Activated naive CD8-positive, alpha-beta T cell treated with anti-CD3 and anti-CD28 coated beads, Interleukin-2, amount 50 U/mL, for 16 hours (primary cell): ENCODE measurements at regions not wholly inside any gene's neighbourhood (a gene's known extent, or its start where the extent isn't known, plus 50 kb on each side); places are given as distances from the start of the nearest gene placed in this dataset.

ENCODE experiments used
- DNase-seq: peaks from one replicate; pipeline ENCODE4 v3.0.0-alpha.2; 2020; ENCODE audit warnings: low read depth, low spot score

- no peak for DNase-seq
Observed at GRCh38 chr10:130900441-130901160, 410.9 kb downstream of the TCERG1L start.

DNA sequence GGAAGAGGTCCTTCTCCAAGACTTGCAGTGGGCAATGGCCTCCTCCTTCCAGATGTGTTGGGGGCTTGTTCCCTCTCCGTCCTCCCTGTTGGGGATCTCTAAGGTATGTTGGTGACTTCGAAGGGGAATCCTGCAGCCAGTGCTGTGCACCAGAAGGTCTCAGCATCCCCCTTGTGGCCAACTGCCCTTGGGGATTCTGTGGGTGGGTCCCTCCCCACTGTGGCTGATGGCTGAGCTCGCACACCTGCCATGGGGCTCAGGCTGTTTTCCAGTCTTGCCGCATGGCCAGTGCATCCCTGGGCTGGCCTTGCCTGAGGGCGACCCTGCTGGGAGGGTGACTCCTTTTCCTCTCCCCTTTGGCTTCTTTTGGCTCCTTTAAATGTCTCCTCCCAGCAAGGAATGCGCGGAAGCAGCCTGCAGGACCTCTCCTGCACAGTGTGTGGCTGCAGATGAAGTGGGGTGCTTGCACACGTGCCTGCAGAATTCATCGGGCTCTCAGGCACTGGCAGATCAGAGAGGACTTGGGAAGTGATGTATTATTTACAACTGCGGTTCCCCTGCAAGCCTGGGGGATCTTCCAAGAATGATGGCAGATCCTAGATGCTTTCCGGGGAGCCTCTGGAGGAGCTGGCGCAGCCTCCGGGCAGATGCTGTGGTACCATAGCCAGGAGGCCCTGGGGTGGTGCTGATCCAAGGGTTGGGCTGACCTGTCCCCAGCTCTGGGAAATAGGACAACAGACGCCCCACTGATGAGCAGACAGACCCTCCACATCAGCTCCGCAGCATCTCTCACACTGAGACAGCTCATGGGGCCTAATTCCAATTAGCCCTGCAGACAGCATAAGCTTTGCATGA is 410.0 kb downstream of the TCERG1L start:
- no peak for DNase-seq

DNA sequence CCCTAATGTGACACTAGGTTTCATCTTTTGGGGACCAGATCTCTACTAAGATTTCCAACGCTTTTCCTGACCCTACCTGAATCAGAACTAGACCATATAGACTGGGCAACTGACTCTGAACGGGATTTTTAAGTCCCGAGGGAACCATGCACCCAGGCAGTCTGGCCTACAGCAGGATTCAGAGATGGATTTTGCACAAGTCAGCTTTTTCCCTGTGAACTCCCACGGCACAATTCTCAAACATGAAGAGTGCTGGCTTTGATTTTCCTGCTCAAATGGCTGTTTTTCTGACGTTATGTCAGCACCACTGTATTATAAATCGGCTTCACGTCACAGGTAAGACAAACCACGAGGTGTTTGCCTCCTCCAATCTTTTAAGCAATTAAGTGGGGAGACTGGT is 409.1 kb downstream of the TCERG1L start:
- DNase-seq: no peak

- DNase-seq: no peak
Observed at GRCh38 chr10:130902929-130903328, 408.6 kb downstream of the TCERG1L start.

GRCh38 chr10:130904676-130905075 is 406.8 kb downstream of the TCERG1L start:
- no peak for DNase-seq

DNA sequence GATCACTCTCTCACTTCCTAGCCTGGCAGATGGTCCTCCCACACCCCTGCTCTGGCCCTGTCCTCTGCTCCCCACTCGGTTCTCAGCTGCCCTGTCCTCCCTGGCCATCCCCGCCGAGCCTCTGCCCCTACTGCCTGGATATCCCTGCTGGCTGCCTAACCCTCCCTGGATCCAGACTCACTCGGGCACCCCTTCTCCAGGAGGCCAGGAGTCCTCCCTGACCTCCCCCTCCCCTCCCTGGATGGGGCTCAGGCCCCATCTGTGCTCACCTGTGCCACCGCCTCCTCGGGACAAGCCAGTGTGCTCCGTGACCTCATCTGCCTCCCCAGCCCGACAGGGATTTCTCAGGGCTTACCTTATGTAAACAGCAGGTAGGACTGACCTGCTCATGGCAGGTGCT is 406.1 kb downstream of the TCERG1L start:
- no peak for DNase-seq

DNA sequence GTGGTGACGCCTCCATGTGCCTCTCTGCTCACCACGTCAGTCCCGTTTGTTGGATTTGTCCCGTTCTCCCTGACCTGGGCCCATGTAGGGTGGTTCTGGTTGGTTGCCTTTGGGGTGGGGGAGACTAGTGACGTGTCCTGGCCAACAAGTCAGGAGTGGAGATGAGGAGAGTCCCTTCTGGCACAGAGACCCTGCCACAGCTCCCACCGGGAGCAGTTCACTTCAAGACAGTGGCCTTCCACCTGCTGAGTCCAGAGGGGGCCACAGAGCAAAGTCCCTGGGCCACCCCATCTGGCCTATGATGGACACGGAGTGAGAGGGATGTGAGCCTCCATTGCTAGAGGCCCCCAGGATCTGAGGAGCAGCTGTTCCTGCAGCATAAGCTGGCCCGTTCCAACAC is 405.6 kb downstream of the TCERG1L start:
- DNase-seq: no peak

DNA sequence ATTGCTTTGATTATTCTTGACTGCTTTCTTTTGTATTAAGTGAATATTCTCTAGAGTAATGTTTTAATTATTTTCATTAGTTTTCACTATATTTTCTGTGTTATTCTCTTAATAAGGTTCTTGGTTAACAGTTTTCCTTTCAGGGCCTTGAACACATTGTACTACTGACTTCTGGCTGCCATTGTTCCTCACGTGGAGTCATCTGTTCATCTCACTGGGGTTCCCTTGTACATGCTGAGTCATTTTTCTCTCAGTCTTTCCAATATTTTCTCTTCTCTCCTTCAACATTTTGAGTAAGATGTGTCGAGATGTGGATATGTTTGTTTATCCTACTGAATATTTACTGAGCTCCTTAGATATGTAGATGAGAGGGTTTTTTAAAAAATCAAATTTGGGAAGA is 400.7 kb downstream of the TCERG1L start:
- no peak for DNase-seq

GRCh38 chr10:130913844-130914243 is 397.7 kb downstream of the TCERG1L start:
- DNase-seq: no peak

GRCh38 chr10:130914367-130914766 is 397.2 kb downstream of the TCERG1L start:
- DNase-seq: no peak

GRCh38 chr10:130915065-130915464 is 396.5 kb downstream of the TCERG1L start:
- no peak for DNase-seq

- DNase-seq: no peak
Observed at GRCh38 chr10:130921461-130921860, 390.1 kb downstream of the TCERG1L start.

DNA sequence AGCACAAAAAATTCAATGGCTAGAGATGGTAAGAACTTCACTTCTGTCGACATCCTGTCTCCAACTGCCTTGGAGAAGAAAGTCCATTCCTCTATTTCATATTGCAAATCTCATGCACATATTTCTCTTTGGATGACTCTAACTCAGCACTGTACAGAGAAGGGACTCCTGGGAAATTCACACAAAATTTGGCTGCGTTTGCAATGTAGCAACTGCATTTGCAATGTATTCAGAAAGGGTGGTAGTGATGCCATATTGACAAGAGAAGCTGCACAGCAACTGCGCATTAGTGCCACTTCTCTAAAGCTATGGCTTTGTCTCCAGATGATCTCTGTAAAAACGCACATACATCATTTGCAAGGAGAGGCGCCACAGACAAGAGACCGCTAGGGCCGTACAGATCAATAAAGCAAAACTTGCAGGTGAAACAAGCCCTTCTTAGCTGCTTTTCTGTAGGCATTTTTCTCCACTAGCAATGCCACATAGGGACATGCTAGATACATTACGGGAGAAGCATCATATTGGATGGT is 389.5 kb downstream of the TCERG1L start:
- DNase-seq: no peak

- no peak for DNase-seq
Observed at GRCh38 chr10:130923596-130923995, 387.9 kb downstream of the TCERG1L start.

GRCh38 chr10:130924138-130924819 is 387.2 kb downstream of the TCERG1L start:
- no peak for DNase-seq

DNA sequence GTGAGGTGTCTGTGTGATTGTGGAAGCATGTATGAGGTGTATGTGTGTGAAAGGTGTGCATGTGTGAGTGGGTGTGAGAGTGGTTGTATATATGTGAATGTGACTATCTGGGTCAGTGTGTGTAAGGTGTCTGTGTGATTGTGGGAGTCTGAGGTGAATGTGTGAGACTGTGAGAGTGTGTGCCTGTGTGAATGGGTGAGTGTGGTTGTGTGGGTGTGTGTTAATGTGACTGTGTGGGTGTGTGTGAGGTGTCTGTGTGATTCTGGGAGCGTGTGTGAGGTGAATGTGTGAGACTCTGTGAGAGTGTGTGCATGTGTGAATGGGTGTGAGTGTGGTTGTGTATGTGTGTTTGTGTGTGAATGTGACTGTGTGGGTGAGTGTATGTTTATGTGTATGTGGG is 385.1 kb downstream of the TCERG1L start:
- DNase-seq: no peak

GRCh38 chr10:130927157-130927556 is 384.4 kb downstream of the TCERG1L start:
- DNase-seq: no peak

DNA sequence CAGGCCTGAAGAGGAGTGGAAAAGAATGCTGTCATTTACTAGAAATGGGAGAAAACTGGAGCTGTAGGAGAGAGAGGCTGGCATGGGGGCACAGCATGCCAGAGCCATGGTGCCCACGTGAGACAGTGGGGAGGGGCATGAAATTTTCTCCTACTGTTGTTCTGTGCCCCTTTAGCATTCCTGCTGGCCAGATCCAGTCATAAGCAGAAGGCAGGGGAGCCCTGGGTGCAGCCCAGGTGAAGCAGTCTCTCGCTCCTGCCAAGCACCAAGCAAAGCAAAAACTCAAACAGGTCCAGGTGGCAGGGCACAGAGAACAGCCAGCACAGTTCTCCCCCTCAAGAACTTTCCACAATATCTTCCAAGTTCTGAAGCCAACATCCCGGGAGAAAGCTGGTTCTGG is 383.2 kb downstream of the TCERG1L start:
- no peak for DNase-seq

- no peak for DNase-seq
Observed at GRCh38 chr10:130929422-130930325, 381.8 kb downstream of the TCERG1L start.

- DNase-seq: no peak
Observed at GRCh38 chr10:130930821-130931220, 380.7 kb downstream of the TCERG1L start.

DNA sequence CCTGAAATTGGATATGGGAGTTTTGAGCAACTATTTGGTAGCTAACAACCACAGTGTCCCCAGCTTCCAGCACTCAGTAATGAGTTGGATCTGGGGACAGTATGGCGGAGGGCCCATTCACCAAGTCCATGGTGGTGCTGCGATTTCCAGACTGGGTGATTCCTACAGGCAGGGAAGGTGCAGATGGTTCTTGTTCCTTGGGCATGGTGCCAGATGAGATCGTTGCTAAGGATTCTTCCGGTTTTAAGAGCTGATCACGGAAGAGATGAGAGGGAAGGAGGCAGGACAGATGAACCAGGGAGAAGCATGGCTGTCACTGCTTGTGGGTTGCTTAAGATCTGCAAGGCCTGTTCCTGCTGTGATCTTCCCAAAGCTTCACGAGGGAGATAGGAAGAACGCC is 380.3 kb downstream of the TCERG1L start:
- no peak for DNase-seq
